NT2/D1 (cell line): ENCODE measurements at regions not wholly inside any gene's neighbourhood (a gene's known extent, or its start where the extent isn't known, plus 50 kb on each side); places are given as distances from the start of the nearest gene placed in this dataset.

ENCODE experiments used
- YY1 ChIP-seq: IDR thresholded peaks from 2 replicates; pipeline ENCODE4 v1.6.1; 2011; ENCODE audit not compliant: insufficient read length, insufficient read depth
- ZNF274 ChIP-seq: IDR thresholded peaks from 2 replicates; pipeline ENCODE4 v1.6.1; 2011; ENCODE audit warnings: mild to moderate bottlenecking, low read depth, low read length

GRCh38 chr3:147318900-147319299 lies 87.4 kb downstream of the ZIC4 start:
- TF ChIP-seq ZNF274 = no peak
- no peak for TF ChIP-seq YY1
